ENCODE measurements at regions not wholly inside any gene's neighbourhood (a gene's known extent, or its start where the extent isn't known, plus 50 kb on each side); places are given as distances from the start of the nearest gene placed in this dataset.
"Not testable (repeated sequence)": the region's sequence is repeated elsewhere in the genome, so short reads cannot be mapped to it uniquely, and the experiment has no call there.

GRCh38 chr13:76286178-76286577 is 600.0 kb downstream of the KCTD12 start:
- DNase-seq (ENCODE audit: low read depth, low spot score), result no peak
- TF ChIP-seq EZH2 (IDR thresholded peaks at IDR 0.05; ENCODE audit: low read length) (no peak), CTCF (optimal IDR thresholded peaks at IDR 0.05 in 1 of 3, IDR thresholded peaks at IDR 0.05 in 1 of 3, conservative IDR thresholded peaks at IDR 0.05 in 1 of 3; ENCODE audit: extremely low read depth in 1 of 3, insufficient read depth in 2 of 3, low read length in 3 of 3) (no peak)
- H3K4me3 ChIP-seq (ENCODE audit: control insufficient read depth in 2 of 3, extremely low read depth in 1 of 3, insufficient read depth in 2 of 3, low read depth in 1 of 3, low read length in 3 of 3), result no peak overlapping the region
- FAIRE-seq, result no peak
- H3K4me2 ChIP-seq (ENCODE audit: control insufficient read depth, extremely low read depth, insufficient read depth, low read depth, low read length), result no peak overlapping the region
- H3K79me2 ChIP-seq (ENCODE audit: control insufficient read depth, insufficient read depth, low read length), result no peaks in the 10 kb centered on the region
- no peaks in the 10 kb centered on the region for H3K4me1 ChIP-seq (ENCODE audit: control insufficient read depth, extremely low read depth, insufficient read depth, low read length)
- H3K27me3 ChIP-seq (ENCODE audit: control insufficient read depth, extremely low read depth, insufficient read depth, low read length), result no peaks in the 10 kb centered on the region
- H3K9me1 ChIP-seq (ENCODE audit: control insufficient read depth, extremely low read depth, insufficient read depth, low read length), result no peaks in the 10 kb centered on the region
- H3K27ac ChIP-seq (ENCODE audit: control insufficient read depth, insufficient read depth, low read length), result no peak overlapping the region
- no peaks in the 10 kb centered on the region for H4K20me1 ChIP-seq (ENCODE audit: control insufficient read depth, extremely low read depth, insufficient read depth, low read length)
- no peak overlapping the region for H3K9ac ChIP-seq (ENCODE audit: control insufficient read depth, extremely low read depth, insufficient read depth, low read length)
- no peaks in the 10 kb centered on the region for H3K36me3 ChIP-seq (ENCODE audit: control insufficient read depth in 2 of 2, extremely low read depth in 1 of 2, insufficient read depth in 2 of 2, low read length in 2 of 2)
- no peak overlapping the region for H2AFZ ChIP-seq (ENCODE audit: control insufficient read depth, low read length)
- H3K9me3 ChIP-seq (ENCODE audit: control insufficient read depth, low read depth, low read length), result no peaks in the 10 kb centered on the region
- dilution Hi-C loops (cut with MboI; ENCODE audit: extremely low pct_ligation_motif_present, low sequenced_read_pairs), result no loop called here

- no peak for FAIRE-seq
Observed at GRCh38 chr13:76285463-76285862, 600.7 kb downstream of the KCTD12 start.

GRCh38 chr13:76279766-76280165 is 606.4 kb downstream of the KCTD12 start:
- H3K9me3 ChIP-seq (ENCODE audit: control insufficient read depth, low read depth, low read length); DNase-seq (ENCODE audit: low read depth, low spot score); H3K79me2 ChIP-seq (ENCODE audit: control insufficient read depth, insufficient read depth, low read length); H3K27me3 ChIP-seq (ENCODE audit: control insufficient read depth, extremely low read depth, insufficient read depth, low read length); dilution Hi-C loops (cut with MboI; ENCODE audit: extremely low pct_ligation_motif_present, low sequenced_read_pairs); FAIRE-seq; H3K4me3 ChIP-seq (ENCODE audit: control insufficient read depth in 2 of 3, extremely low read depth in 1 of 3, insufficient read depth in 2 of 3, low read depth in 1 of 3, low read length in 3 of 3); H2AFZ ChIP-seq (ENCODE audit: control insufficient read depth, low read length); H3K9ac ChIP-seq (ENCODE audit: control insufficient read depth, extremely low read depth, insufficient read depth, low read length); H3K27ac ChIP-seq (ENCODE audit: control insufficient read depth, insufficient read depth, low read length); H3K9me1 ChIP-seq (ENCODE audit: control insufficient read depth, extremely low read depth, insufficient read depth, low read length); H3K4me2 ChIP-seq (ENCODE audit: control insufficient read depth, extremely low read depth, insufficient read depth, low read depth, low read length); H4K20me1 ChIP-seq (ENCODE audit: control insufficient read depth, extremely low read depth, insufficient read depth, low read length); H3K36me3 ChIP-seq (ENCODE audit: control insufficient read depth in 2 of 2, extremely low read depth in 1 of 2, insufficient read depth in 2 of 2, low read length in 2 of 2); H3K4me1 ChIP-seq (ENCODE audit: control insufficient read depth, extremely low read depth, insufficient read depth, low read length): not testable (repeated sequence)

More at GRCh38 chr13:76285463-76285862, 600.7 kb downstream of the KCTD12 start:
- Histone ChIP-seq H4K20me1 (ENCODE audit: control insufficient read depth, extremely low read depth, insufficient read depth, low read length) (no peaks in the 10 kb centered on the region), H3K9me3 (ENCODE audit: control insufficient read depth, low read depth, low read length) (no peaks in the 10 kb centered on the region), H3K27me3 (ENCODE audit: control insufficient read depth, extremely low read depth, insufficient read depth, low read length) (no peaks in the 10 kb centered on the region), H3K36me3 (ENCODE audit: control insufficient read depth in 2 of 2, extremely low read depth in 1 of 2, insufficient read depth in 2 of 2, low read length in 2 of 2) (no peaks in the 10 kb centered on the region), H3K4me1 (ENCODE audit: control insufficient read depth, extremely low read depth, insufficient read depth, low read length) (no peaks in the 10 kb centered on the region), H3K9me1 (ENCODE audit: control insufficient read depth, extremely low read depth, insufficient read depth, low read length) (no peaks in the 10 kb centered on the region), H3K4me3 (ENCODE audit: control insufficient read depth in 2 of 3, extremely low read depth in 1 of 3, insufficient read depth in 2 of 3, low read depth in 1 of 3, low read length in 3 of 3) (no peak overlapping the region), H2AFZ (ENCODE audit: control insufficient read depth, low read length) (no peak overlapping the region), H3K79me2 (ENCODE audit: control insufficient read depth, insufficient read depth, low read length) (no peaks in the 10 kb centered on the region), H3K4me2 (ENCODE audit: control insufficient read depth, extremely low read depth, insufficient read depth, low read depth, low read length) (no peak overlapping the region), H3K27ac (ENCODE audit: control insufficient read depth, insufficient read depth, low read length) (no peak overlapping the region), H3K9ac (ENCODE audit: control insufficient read depth, extremely low read depth, insufficient read depth, low read length) (no peak overlapping the region)
- dilution Hi-C loops (cut with MboI; ENCODE audit: extremely low pct_ligation_motif_present, low sequenced_read_pairs), result no loop called here
- no peak for DNase-seq (ENCODE audit: low read depth, low spot score)
- TF ChIP-seq CTCF (optimal IDR thresholded peaks at IDR 0.05 in 1 of 3, IDR thresholded peaks at IDR 0.05 in 1 of 3, conservative IDR thresholded peaks at IDR 0.05 in 1 of 3; ENCODE audit: extremely low read depth in 1 of 3, insufficient read depth in 2 of 3, low read length in 3 of 3) (no peak), EZH2 (IDR thresholded peaks at IDR 0.05; ENCODE audit: low read length) (no peak)
